A549 (cell line): ENCODE measurements at regions not wholly inside any gene's neighbourhood (a gene's known extent, or its start where the extent isn't known, plus 50 kb on each side); places are given as distances from the start of the nearest gene placed in this dataset.

Source experiments
- BCL3 ChIP-seq: fragments of >200 bp; sonication (Bioruptor Twin); formaldehyde crosslinking; IDR thresholded peaks from 3 replicates; pipeline ENCODE4 v1.6.1; 2016
- CTCF ChIP-seq: fragments of >200 bp; sonication (Bioruptor Twin); formaldehyde crosslinking; IDR thresholded peaks from 3 replicates; pipeline ENCODE4 v1.5.1; 2016
- ELK1 ChIP-seq: fragments of 150-350 bp; IDR thresholded peaks from 2 replicates; pipeline ENCODE4 v1.6.1; 2014; ENCODE audit warnings: low read depth, mild to moderate bottlenecking, low read length
- FOSL2 ChIP-seq, 2 experiments: fragments of 450-650 bp in 1 of 2; fragments of >200 bp in 1 of 2; sonication (Bioruptor Twin) in 1 of 2; formaldehyde crosslinking; IDR thresholded peaks; 2 replicates each; pipeline versions ENCODE4 v1.5.0 to v1.6.1; 2016 to 2020; ENCODE audit warnings: mild to moderate bottlenecking in 1 of 2, moderate library complexity in 1 of 2
- HDAC2 ChIP-seq: fragments of 200-600 bp; sonication (generic); IDR thresholded peaks from 2 replicates; pipeline ENCODE4 v1.6.1; 2016
- MAX ChIP-seq: IDR thresholded peaks from 2 replicates; pipeline ENCODE4 v1.6.1; 2012
- MAZ ChIP-seq: fragments of 150-350 bp; IDR thresholded peaks from 2 replicates; pipeline ENCODE4 v1.6.1; 2014; ENCODE audit warnings: antibody characterized with exemption, low read depth, low read length, borderline replicate concordance
- MYC ChIP-seq: IDR thresholded peaks from 2 replicates; pipeline ENCODE4 v1.6.1; 2012; ENCODE audit warnings: mild to moderate bottlenecking, inconsistent platforms, low read length, improper control_type of control experiment, borderline replicate concordance
- PHF8 ChIP-seq: fragments of 200-600 bp; sonication (generic); IDR thresholded peaks from 2 replicates; pipeline ENCODE4 v1.6.1; 2016; ENCODE audit warnings: low read depth, mild to moderate bottlenecking, antibody characterized with exemption, moderate library complexity, borderline replicate concordance
- POLR2A ChIP-seq: IDR thresholded peaks from 2 replicates; pipeline ENCODE4 v1.6.1; 2012; ENCODE audit warnings: mild to moderate bottlenecking, low read length
- RCOR1 ChIP-seq: fragments of 150-350 bp; IDR thresholded peaks from 2 replicates; pipeline ENCODE4 v1.6.1; 2014; ENCODE audit warnings: antibody characterized with exemption, low read length, low read depth
- REST ChIP-seq: fragments of 200-600 bp; sonication (generic); IDR thresholded peaks from 2 replicates; pipeline ENCODE4 v1.6.1; 2016; ENCODE audit warnings: antibody characterized with exemption, mild to moderate bottlenecking, moderate library complexity
- SMC3 ChIP-seq: fragments of >200 bp; sonication (Bioruptor Twin); formaldehyde crosslinking; IDR thresholded peaks from 3 replicates; pipeline ENCODE4 v1.6.1; 2018; ENCODE audit warnings: inconsistent platforms
- ZFP36 ChIP-seq: fragments of 450-650 bp; IDR thresholded peaks from 2 replicates; pipeline ENCODE4 v1.6.1; 2014; ENCODE audit warnings: borderline replicate concordance; ENCODE audit not compliant: partially characterized antibody

GRCh38 chr2:16096962-16097361 is 156.6 kb downstream of the MYCN start:
- no peak for TF ChIP-seq REST
- no peak for TF ChIP-seq MAX
- no peak for TF ChIP-seq BCL3
- TF ChIP-seq POLR2A = no peak
- no peak for TF ChIP-seq FOSL2 (IDR thresholded peaks at IDR 0.05)
- no peak for TF ChIP-seq FOSL2 (CRISPR knock-in tag; IDR thresholded peaks at IDR 0.05)
- no peak for TF ChIP-seq CTCF
- no peak for TF ChIP-seq MYC
- TF ChIP-seq ZFP36 = no peak
- TF ChIP-seq MAZ = no peak
- TF ChIP-seq SMC3 = no peak
- no peak for TF ChIP-seq HDAC2
- no peak for TF ChIP-seq PHF8
- no peak for TF ChIP-seq ELK1
- TF ChIP-seq RCOR1 = no peak
